ENCODE measurements at regions not wholly inside any gene's neighbourhood (a gene's known extent, or its start where the extent isn't known, plus 50 kb on each side); places are given as distances from the start of the nearest gene placed in this dataset.

DNA sequence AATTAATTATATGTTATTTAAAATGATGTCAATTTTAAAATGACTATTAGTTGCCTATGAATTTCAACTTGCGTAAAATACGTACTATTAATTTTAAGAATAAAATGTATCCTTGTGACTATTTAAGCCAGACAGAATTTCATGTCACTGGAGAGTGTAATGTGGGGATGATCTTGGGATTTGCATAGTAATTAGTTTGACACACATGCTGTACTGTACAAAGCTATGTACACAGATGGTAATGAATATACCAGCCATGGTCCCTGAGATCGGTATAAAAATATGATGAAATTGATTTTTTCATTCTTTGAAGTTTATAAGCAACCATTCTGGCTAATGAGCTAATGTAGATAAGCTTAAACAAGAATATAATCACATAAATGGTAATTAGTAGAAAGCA is 134.4 kb upstream of the ROBO1 start:
- DNase-seq (ENCODE audit: low spot score): no peak
- WGBS: 91% methylated on average over 3 of the region's 3 CpGs
- TF ChIP-seq, protein P1, sequence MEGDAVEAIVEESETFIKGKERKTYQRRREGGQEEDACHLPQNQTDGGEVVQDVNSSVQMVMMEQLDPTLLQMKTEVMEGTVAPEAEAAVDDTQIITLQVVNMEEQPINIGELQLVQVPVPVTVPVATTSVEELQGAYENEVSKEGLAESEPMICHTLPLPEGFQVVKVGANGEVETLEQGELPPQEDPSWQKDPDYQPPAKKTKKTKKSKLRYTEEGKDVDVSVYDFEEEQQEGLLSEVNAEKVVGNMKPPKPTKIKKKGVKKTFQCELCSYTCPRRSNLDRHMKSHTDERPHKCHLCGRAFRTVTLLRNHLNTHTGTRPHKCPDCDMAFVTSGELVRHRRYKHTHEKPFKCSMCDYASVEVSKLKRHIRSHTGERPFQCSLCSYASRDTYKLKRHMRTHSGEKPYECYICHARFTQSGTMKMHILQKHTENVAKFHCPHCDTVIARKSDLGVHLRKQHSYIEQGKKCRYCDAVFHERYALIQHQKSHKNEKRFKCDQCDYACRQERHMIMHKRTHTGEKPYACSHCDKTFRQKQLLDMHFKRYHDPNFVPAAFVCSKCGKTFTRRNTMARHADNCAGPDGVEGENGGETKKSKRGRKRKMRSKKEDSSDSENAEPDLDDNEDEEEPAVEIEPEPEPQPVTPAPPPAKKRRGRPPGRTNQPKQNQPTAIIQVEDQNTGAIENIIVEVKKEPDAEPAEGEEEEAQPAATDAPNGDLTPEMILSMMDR (IDR thresholded peaks at IDR 0.05): no peak
- Histone ChIP-seq H3K4me1 (replicated peaks) (no peaks in the 10 kb centered on the region), H3K27me3 (replicated peaks; ENCODE audit: insufficient read depth) (no peaks in the 10 kb centered on the region), H3K27ac (no peak overlapping the region), H3K9me3 (no peaks in the 10 kb centered on the region), H3K36me3 (no peaks in the 10 kb centered on the region), H3K4me3 (no peak overlapping the region)
- intact Hi-C loops (cut with DNase I): no loop called here

DNA sequence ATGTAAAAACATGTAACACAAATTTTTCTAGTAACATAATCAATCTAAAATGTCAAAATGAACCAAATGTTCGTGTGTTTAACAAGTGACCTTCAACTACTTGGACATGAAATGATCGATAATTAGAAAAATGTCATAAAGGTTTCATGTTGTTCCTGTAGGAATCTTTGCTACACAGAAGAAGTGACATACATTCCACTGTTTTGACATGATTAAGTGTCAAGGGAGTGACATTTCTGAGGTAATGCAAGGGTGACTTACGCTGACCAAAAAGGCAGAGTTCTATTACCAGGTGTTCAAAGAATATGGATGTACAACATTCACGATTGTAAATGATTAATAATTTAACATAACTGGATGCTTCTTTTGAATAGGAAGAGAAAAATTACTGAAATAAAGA is 131.1 kb upstream of the ROBO1 start:
- DNase-seq (ENCODE audit: low spot score): no peak
- Histone ChIP-seq H3K4me3 (no peak overlapping the region), H3K27ac (no peak overlapping the region), H3K27me3 (replicated peaks; ENCODE audit: insufficient read depth) (no peaks in the 10 kb centered on the region), H3K36me3 (no peaks in the 10 kb centered on the region), H3K4me1 (replicated peaks) (no peaks in the 10 kb centered on the region), H3K9me3 (no peaks in the 10 kb centered on the region)
- WGBS: 75% methylated on average over 4 of the region's 4 CpGs
- intact Hi-C loops (cut with DNase I): no loop called here
- TF ChIP-seq, protein P1 (IDR thresholded peaks at IDR 0.05): no peak
- TF ChIP-seq POLR2A (IDR thresholded peaks at IDR 0.05) (no peak), POLR2AphosphoS5 (IDR thresholded peaks at IDR 0.05) (no peak)

DNA sequence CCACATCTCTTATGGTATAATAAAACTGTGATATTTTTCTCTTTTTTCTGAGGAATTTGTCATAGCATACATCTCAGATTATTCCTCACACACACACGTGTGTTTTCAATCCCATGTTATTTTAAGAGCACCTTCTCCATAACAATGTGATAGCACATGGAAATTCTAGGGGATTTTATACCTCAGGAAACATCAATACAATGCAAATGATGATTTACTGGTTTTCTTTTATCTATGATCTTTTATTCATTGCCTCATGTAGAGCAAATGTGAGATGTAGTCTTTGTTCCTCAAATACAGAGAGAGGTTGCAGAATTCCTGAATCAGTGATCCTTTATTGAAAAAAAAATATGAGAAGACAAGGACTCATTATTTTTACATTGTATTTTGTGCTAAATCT is 128.3 kb upstream of the ROBO1 start:
- intact Hi-C loops (cut with DNase I): no loop called here
- H3K9me3 ChIP-seq: no peaks in the 10 kb centered on the region
- DNase-seq (ENCODE audit: low spot score): no peak
- H3K4me3 ChIP-seq: no peak overlapping the region
- H3K27me3 ChIP-seq (replicated peaks; ENCODE audit: insufficient read depth): no peaks in the 10 kb centered on the region
- H3K4me1 ChIP-seq (replicated peaks): no peaks in the 10 kb centered on the region
- no peak for TF ChIP-seq POLR2A (IDR thresholded peaks at IDR 0.05)
- TF ChIP-seq, protein P1 (IDR thresholded peaks at IDR 0.05): no peak
- TF ChIP-seq POLR2AphosphoS5 (IDR thresholded peaks at IDR 0.05): no peak
- WGBS: 59% methylated on average over 1 of the region's 1 CpG
- no peaks in the 10 kb centered on the region for H3K36me3 ChIP-seq
- H3K27ac ChIP-seq: no peak overlapping the region

DNA sequence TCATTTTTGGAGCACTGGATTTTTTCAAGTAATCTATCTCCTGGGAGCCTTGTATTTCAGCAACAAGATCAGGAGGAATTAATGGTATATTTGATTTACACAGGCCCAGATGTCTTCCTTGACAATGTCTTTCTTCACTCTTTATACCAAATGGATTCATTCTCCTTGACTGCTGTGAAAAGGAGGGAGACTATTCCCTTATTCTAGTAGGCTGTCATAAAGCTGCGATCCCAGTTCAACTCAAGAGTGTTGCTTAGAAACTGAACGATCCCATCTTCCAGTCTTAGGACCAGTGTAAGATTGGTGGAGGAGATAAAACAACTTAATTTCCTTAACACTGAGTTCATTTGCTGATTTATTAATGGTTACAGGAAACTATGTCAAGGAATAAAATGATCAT is 119.4 kb upstream of the ROBO1 start:
- intact Hi-C loops (cut with DNase I): no loop called here
- Histone ChIP-seq H3K4me1 (replicated peaks) (no peaks in the 10 kb centered on the region), H3K4me3 (no peak overlapping the region), H3K27me3 (replicated peaks; ENCODE audit: insufficient read depth) (no peaks in the 10 kb centered on the region), H3K36me3 (no peaks in the 10 kb centered on the region), H3K27ac (no peak overlapping the region), H3K9me3 (no peaks in the 10 kb centered on the region)
- DNase-seq (ENCODE audit: low spot score): no peak
- WGBS: 56% methylated on average over 2 of the region's 2 CpGs
- TF ChIP-seq POLR2AphosphoS5 (IDR thresholded peaks at IDR 0.05) (no peak), POLR2A (IDR thresholded peaks at IDR 0.05) (no peak)
- TF ChIP-seq, protein P1 (IDR thresholded peaks at IDR 0.05): no peak

DNA sequence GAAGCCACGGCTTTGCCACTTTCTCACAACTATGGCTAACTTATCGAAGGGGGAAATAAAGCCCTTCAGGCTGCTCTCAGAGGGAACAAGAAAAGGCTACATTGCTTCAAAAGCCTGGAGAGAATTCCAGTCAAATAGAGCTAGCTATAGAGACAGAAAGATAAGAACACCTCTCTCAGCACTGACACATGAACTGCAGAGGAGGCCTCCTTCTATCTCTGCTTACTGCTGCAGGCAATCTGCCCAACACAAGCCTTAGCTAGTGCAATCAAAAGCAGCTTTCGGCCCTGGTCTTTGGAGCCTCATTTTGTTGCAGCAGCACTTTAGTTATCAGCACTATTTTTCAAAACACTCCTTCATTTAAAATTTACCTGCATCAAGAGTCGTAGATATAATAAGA is 118.4 kb upstream of the ROBO1 start:
- no peaks in the 10 kb centered on the region for H3K9me3 ChIP-seq
- H3K4me1 ChIP-seq (replicated peaks): no peaks in the 10 kb centered on the region
- H3K27ac ChIP-seq: no peak overlapping the region
- intact Hi-C loops (cut with DNase I): no loop called here
- H3K36me3 ChIP-seq: no peaks in the 10 kb centered on the region
- 51% methylated on average over 4 of the region's 4 CpGs for WGBS
- DNase-seq (ENCODE audit: low spot score): no peak
- no peak for TF ChIP-seq POLR2AphosphoS5 (IDR thresholded peaks at IDR 0.05)
- no peak for TF ChIP-seq POLR2A (IDR thresholded peaks at IDR 0.05)
- TF ChIP-seq, protein P1 (IDR thresholded peaks at IDR 0.05): no peak
- H3K4me3 ChIP-seq: no peak overlapping the region
- H3K27me3 ChIP-seq (replicated peaks; ENCODE audit: insufficient read depth): no peaks in the 10 kb centered on the region

All from prostate gland (tissue), 2 donors.